Activated naive CD4-positive, alpha-beta T cell treated with anti-CD3 and anti-CD28 coated beads, Interleukin-2, amount 50 U/mL, for 24 hours (primary cell): ENCODE measurements at regions not wholly inside any gene's neighbourhood (a gene's known extent, or its start where the extent isn't known, plus 50 kb on each side); places are given as distances from the start of the nearest gene placed in this dataset.

Experiments
- H3K27ac Mint-ChIP-seq: one replicate; pipeline ENCODE4 v1.8.0; 2021; ENCODE audit warnings: mild to moderate bottlenecking, mixed read lengths
- H3K27me3 Mint-ChIP-seq: one replicate; pipeline ENCODE4 v1.8.0; 2021; ENCODE audit warnings: mixed read lengths
- H3K36me3 Mint-ChIP-seq: one replicate; pipeline ENCODE4 v1.8.0; 2021; ENCODE audit warnings: mixed read lengths
- H3K4me1 Mint-ChIP-seq: one replicate; pipeline ENCODE4 v1.8.0; 2021; ENCODE audit warnings: mixed read lengths
- H3K4me3 Mint-ChIP-seq: one replicate; pipeline ENCODE4 v1.8.0; 2021; ENCODE audit warnings: mild to moderate bottlenecking, mixed read lengths
- H3K9me3 Mint-ChIP-seq: one replicate; pipeline ENCODE4 v1.8.0; 2021; ENCODE audit warnings: mixed read lengths

DNA sequence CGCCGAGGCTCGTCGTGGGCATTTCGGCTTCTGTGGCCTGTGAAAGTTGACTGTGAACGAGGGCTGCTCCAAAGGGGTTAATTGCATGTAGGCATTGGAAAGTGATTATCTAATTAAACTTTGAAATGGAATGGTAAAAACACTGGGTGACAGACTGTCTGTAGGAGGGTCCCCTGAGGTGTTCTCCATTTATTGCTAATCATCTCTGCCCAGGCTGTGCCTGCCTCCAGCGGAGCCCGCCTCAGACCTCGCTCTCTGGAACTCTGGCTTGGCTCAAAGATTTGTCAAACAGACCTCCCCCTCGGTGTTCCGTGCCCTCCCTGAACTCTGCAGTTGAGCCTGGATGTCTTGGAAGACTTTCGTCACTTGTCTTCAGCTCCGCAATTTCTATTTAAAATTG, 50.2 kb upstream of the VRK1 start:
- Mint-ChIP-seq H3K4me3 (no peak overlapping the region), H3K9me3 (no peaks in the 10 kb centered on the region), H3K27me3 (peaks cover 10% of the 10 kb centered on the region), H3K36me3 (peaks cover 1% of the 10 kb centered on the region), H3K4me1 (peaks cover 2% of the 10 kb centered on the region), H3K27ac (peak overlapping the region; percentile 51)
